Stimulated activated naive CD8-positive, alpha-beta T cell treated with anti-CD3 and anti-CD28 coated beads, Interleukin-15, Interleukin-2, amounts not matched to agents 100 ng/mL and 50 ng/mL, for 24 hours (primary cell): ENCODE measurements at regions not wholly inside any gene's neighbourhood (a gene's known extent, or its start where the extent isn't known, plus 50 kb on each side); places are given as distances from the start of the nearest gene placed in this dataset.

Experiments used
- H3K27ac Mint-ChIP-seq: one replicate; pipeline ENCODE4 v1.8.0; 2021; ENCODE audit warnings: mild to moderate bottlenecking, mixed read lengths
- H3K27me3 Mint-ChIP-seq: one replicate; pipeline ENCODE4 v1.8.0; 2021; ENCODE audit warnings: mixed read lengths
- H3K36me3 Mint-ChIP-seq: one replicate; pipeline ENCODE4 v1.8.0; 2021; ENCODE audit warnings: low read depth, mixed read lengths
- H3K4me1 Mint-ChIP-seq: one replicate; pipeline ENCODE4 v1.8.0; 2021; ENCODE audit warnings: low read depth, mixed read lengths
- H3K4me3 Mint-ChIP-seq: one replicate; pipeline ENCODE4 v1.8.0; 2021; ENCODE audit warnings: mild to moderate bottlenecking, mixed read lengths
- H3K9me3 Mint-ChIP-seq: one replicate; pipeline ENCODE4 v1.8.0; 2021; ENCODE audit warnings: mixed read lengths

DNA sequence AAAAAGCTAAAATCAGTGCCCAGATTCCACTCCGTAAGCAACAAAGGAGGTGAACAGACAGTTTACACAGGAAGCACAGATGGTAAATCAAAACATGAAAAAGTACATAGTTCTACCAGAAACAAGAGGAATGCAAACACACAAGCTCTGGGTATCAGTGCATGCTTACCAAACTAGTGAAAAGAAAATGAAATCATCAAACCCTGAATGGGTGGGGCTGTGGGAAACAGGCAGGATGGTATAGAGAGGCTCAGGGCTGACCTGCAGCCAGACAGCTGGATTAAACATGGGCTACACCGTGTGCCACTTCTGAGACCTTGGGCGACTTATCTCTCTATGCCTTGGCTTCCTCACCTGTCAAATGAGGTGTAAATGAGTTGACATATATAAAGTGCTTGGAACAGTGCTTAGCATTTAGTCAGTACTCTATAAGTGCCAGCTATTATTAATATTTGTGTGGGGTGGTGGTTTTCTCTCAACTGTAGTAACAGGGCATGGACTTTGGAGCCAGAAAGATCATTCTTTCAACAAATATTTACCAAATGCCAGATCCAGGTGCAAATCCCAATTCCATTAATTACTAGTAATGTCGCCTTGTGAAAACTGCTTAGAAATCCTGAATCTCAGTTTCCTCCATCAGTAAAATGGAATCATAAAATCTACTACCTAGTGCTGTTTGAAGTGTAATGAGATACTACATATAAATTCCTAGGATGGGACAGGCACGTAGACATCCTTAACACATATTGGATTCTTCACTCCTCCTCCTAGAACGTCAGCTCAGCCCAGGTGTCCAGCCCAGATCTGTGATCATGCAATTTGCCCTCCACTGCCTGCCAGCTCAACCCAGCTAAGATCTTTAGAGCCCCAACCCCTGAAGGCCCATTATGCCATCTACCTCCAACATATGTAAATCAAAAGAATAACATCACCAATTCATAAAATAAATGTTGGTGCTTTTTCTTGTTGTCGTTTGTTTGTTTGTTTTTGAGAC lies 55.5 kb upstream of the SMAD3 start:
- Mint-ChIP-seq H3K4me3 (no peak overlapping the region), H3K4me1 (no peaks in the 10 kb centered on the region), H3K27ac (no peak overlapping the region), H3K27me3 (no peaks in the 10 kb centered on the region), H3K9me3 (no peaks in the 10 kb centered on the region), H3K36me3 (no peaks in the 10 kb centered on the region)

- Mint-ChIP-seq H3K27ac (no peak overlapping the region), H3K27me3 (no peaks in the 10 kb centered on the region), H3K4me3 (no peak overlapping the region), H3K4me1 (no peaks in the 10 kb centered on the region), H3K9me3 (no peaks in the 10 kb centered on the region), H3K36me3 (no peaks in the 10 kb centered on the region)
Observed at GRCh38 chr15:67010898-67011616, 54.3 kb upstream of the SMAD3 start.

- Mint-ChIP-seq H3K27ac (no peak overlapping the region), H3K36me3 (no peaks in the 10 kb centered on the region), H3K4me1 (no peaks in the 10 kb centered on the region), H3K4me3 (no peak overlapping the region), H3K27me3 (no peaks in the 10 kb centered on the region), H3K9me3 (no peaks in the 10 kb centered on the region)
Observed at GRCh38 chr15:67011617-67012005, 53.8 kb upstream of the SMAD3 start.

DNA sequence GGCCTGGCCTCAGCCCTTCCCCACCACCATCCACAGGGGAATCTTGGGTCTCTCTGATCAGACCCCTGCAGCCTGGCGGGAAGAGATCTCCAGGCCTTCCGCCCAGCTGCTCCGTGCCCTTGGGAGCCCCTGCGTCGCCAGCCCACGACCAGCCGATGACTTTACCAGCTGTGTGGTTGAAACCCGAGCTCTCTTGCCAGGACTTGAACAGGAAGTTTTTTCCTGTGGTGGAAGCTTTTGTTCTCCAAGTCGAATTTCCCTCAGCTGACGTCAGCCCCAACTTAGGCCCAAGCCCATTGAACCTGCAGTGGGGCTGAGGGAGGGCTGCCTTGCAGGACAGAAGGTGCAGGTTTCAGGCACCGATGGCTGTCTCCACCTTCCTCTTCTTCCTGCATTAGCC lies 51.7 kb upstream of the SMAD3 start:
- Mint-ChIP-seq H3K9me3 (no peaks in the 10 kb centered on the region), H3K4me1 (peaks cover 9% of the 10 kb centered on the region), H3K27me3 (peaks cover 7% of the 10 kb centered on the region), H3K4me3 (no peak overlapping the region), H3K27ac (no peak overlapping the region), H3K36me3 (no peaks in the 10 kb centered on the region)
